Spleen (tissue), 11 donors: ENCODE measurements at regions not wholly inside any gene's neighbourhood (a gene's known extent, or its start where the extent isn't known, plus 50 kb on each side); places are given as distances from the start of the nearest gene placed in this dataset.

Source experiments
- DNase-seq: peaks from one replicate; pipeline ENCODE4 v3.0.0-alpha.2; 2020
- H3K27ac ChIP-seq, 8 donors: fragments of 200-600 bp; sonication (generic) in 7 of 8; 1 replicate in 4 of 8; 2 replicates in 4 of 8; pipeline versions ENCODE4 v1.5.0 to v1.8.0; 2016 to 2021; ENCODE audit warnings: inconsistent platforms in 4 of 8, mild to moderate bottlenecking in 4 of 8, moderate library complexity in 1 of 8
- H3K27me3 ChIP-seq, 7 donors: fragments of 200-600 bp; sonication (generic) in 6 of 7; replicated peaks in 1 of 7; 1 replicate in 4 of 7; 2 replicates in 3 of 7; pipeline versions ENCODE4 v1.5.0 to v1.8.0; 2016 to 2021; ENCODE audit warnings: inconsistent platforms in 3 of 7, mild to moderate bottlenecking in 1 of 7
- H3K36me3 ChIP-seq, 6 donors: fragments of 200-600 bp; sonication (generic) in 5 of 6; 1 replicate in 4 of 6; 2 replicates in 2 of 6; pipeline versions ENCODE4 v1.5.0 to v1.8.0; 2016 to 2021; ENCODE audit warnings: inconsistent platforms in 2 of 6
- H3K4me1 ChIP-seq, 6 donors: fragments of 200-600 bp; sonication (generic) in 5 of 6; 1 replicate in 3 of 6; 2 replicates in 3 of 6; pipeline versions ENCODE4 v1.5.0 to v1.8.0; 2016 to 2021; ENCODE audit warnings: inconsistent platforms in 3 of 6
- H3K4me3 ChIP-seq, 8 donors: fragments of 200-600 bp; sonication (generic) in 7 of 8; 1 replicate in 4 of 8; 2 replicates in 4 of 8; pipeline versions ENCODE4 v1.5.0 to v1.8.0; 2016 to 2021; ENCODE audit warnings: inconsistent platforms in 4 of 8, mild to moderate bottlenecking in 4 of 8, moderate library complexity in 2 of 8
- H3K9me3 ChIP-seq, 8 donors: fragments of 200-600 bp; sonication (generic) in 7 of 8; 1 replicate in 4 of 8; 2 replicates in 4 of 8; pipeline versions ENCODE4 v1.5.0 to v1.8.0; 2016 to 2021; ENCODE audit warnings: inconsistent platforms in 4 of 8
- CTCF ChIP-seq, 11 experiments: fragments of 200-600 bp in 7 of 11; fragments of 450-650 bp in 4 of 11; sonication (generic) in 4 of 11; IDR thresholded peaks in 8 of 11; conservative IDR thresholded peaks in 3 of 11; 1 replicate in 7 of 11; 2 replicates in 4 of 11; pipeline versions ENCODE4 v1.4.0 to v1.8.0; 2016 to 2021; ENCODE audit warnings: antibody characterized with exemption in 11 of 11, inconsistent platforms in 4 of 11, mild to moderate bottlenecking in 1 of 11
- POLR2A ChIP-seq, 3 donors: fragments of 450-650 bp; IDR thresholded peaks; one replicate each; pipeline ENCODE4 v1.5.1; 2017; ENCODE audit warnings: antibody characterized with exemption in 3 of 3, mild to moderate bottlenecking in 1 of 3
- POLR2AphosphoS5 ChIP-seq, 3 donors: sonication (generic); formaldehyde crosslinking; IDR thresholded peaks; one replicate each; pipeline ENCODE4 v1.5.1; 2017; ENCODE audit warnings: antibody characterized with exemption in 3 of 3
- WGBS, 5 donors: extraction: QIAGEN DNeasy Blood & Tissue Kit in 3 of 5; methylation state at CpG; one replicate each; pipeline versions ENCODE4 v1.1.5 to v1.1.7; 2013 to 2018; 5-methylcytosine and 5-hydroxymethylcytosine counted together
- intact Hi-C: fragments of 100-400 bp; cut with DNase I; formaldehyde crosslinking; loops from one replicate; pipeline ENCODE4 v1.15.0; 2023; ENCODE audit warnings: low total_unique reads
- donor health status: healthy with polysubstance abuse.
- donor health status: DM: no; HTN: no; CAD: no; lungs with moderate emphysema.
- donor health status: DM: no; HTN: no; CAD: no.
- donor health status: Bipolar disorder and iron deficiency.
- donor health status: healthy.
- donor health status: DM: no; HTN: no; CAD: no.
- donor health status: DM: yes; HTN: yes; CAD: no.

GRCh38 chr22:35175392-35175791 is 81.9 kb upstream of the HMGXB4 start:
- no peaks in the 10 kb centered on the region for H3K4me1 ChIP-seq
- H3K4me3 ChIP-seq = no peak overlapping the region
- WGBS, 5 donors = 54 to 79% (median 68%) methylated on average over 2 of the region's 2 CpGs
- H3K27ac ChIP-seq = no peak overlapping the region
- peaks cover 0 to 60% (median 0%) of the 10 kb centered on the region in 7 donors for H3K27me3 ChIP-seq
- DNase-seq = no peak
- no peaks in the 10 kb centered on the region for H3K9me3 ChIP-seq
- no peaks in the 10 kb centered on the region for H3K36me3 ChIP-seq
- intact Hi-C loops = no loop called here
- TF ChIP-seq POLR2A (IDR thresholded peaks at IDR 0.05) (no peak), POLR2AphosphoS5 (IDR thresholded peaks at IDR 0.05) (no peak), CTCF (IDR thresholded peaks at IDR 0.05 in 8 of 11, conservative IDR thresholded peaks at IDR 0.05 in 3 of 11) (no peak)

DNA sequence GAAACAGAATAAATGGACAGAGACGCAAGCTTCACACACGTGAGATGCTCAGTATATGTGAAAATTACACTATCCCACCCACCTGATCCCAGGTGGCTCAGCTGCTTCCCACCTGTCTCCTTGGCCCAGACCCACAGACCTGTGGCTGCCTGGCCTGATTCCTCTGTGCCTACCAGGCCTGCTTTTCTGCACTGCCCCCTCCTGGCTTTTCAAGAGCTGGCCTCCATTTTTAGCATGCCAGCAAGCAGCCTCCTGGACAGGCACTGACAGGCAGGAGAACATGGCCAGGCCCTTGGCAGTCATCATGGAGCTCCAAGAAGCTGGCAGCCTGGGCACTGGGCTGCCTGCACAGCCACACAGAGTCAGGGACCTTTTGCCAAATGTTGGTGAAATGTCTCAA is 79.5 kb upstream of the HMGXB4 start:
- 68 to 82% (median 71%) methylated on average over 2 of the region's 2 CpGs for WGBS, 5 donors
- DNase-seq = no peak

DNA sequence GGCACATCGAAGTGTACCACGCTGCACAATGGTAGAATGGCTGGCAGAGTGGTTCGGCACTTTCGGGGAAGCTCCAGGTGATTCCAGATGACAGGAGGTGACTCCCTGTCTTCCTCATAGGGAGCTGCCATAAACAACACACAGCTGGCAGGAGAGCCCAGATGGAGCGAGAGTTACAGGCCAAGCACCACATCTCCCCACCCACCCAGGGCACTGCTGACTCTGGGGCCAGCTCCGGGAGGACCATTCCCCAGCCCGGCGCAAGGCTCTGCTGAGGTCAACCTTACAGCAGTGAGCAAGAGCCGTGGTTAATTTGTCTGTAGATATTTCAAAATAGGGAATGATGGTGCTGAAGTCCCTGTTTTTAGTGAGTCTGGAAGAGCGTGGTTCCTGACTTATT is 78.8 kb upstream of the HMGXB4 start:
- Histone ChIP-seq H3K9me3 (peaks cover 0 to 7% (median 0%) of the 10 kb centered on the region in 8 donors), H3K4me1 (no peaks in the 10 kb centered on the region), H3K27ac (no peak overlapping the region), H3K27me3 (peaks cover 0 to 32% (median 0%) of the 10 kb centered on the region in 7 donors), H3K36me3 (no peaks in the 10 kb centered on the region), H3K4me3 (no peak overlapping the region)
- 90 to 95% (median 94%) methylated on average over 6 to 10 of the region's 10 CpGs for WGBS, 5 donors
- TF ChIP-seq CTCF (IDR thresholded peaks at IDR 0.05 in 8 of 11, conservative IDR thresholded peaks at IDR 0.05 in 3 of 11) (no peak), POLR2AphosphoS5 (IDR thresholded peaks at IDR 0.05) (no peak), POLR2A (IDR thresholded peaks at IDR 0.05) (no peak)
- DNase-seq = no peak
- intact Hi-C loops = no loop called here

More for the DNA sequence above, 79.5 kb upstream of the HMGXB4 start:
- H3K27ac ChIP-seq = no peak overlapping the region
- H3K27me3 ChIP-seq = peaks cover 0 to 38% (median 0%) of the 10 kb centered on the region in 7 donors
- H3K4me1 ChIP-seq = no peaks in the 10 kb centered on the region
- no peak overlapping the region for H3K4me3 ChIP-seq
- no peaks in the 10 kb centered on the region for H3K36me3 ChIP-seq
- intact Hi-C loops = no loop called here
- no peak for TF ChIP-seq CTCF (IDR thresholded peaks at IDR 0.05 in 8 of 11, conservative IDR thresholded peaks at IDR 0.05 in 3 of 11)
- TF ChIP-seq POLR2A (IDR thresholded peaks at IDR 0.05) = no peak
- no peak for TF ChIP-seq POLR2AphosphoS5 (IDR thresholded peaks at IDR 0.05)
- peaks cover 0 to 6% (median 0%) of the 10 kb centered on the region in 8 donors for H3K9me3 ChIP-seq

- H3K27ac ChIP-seq = no peak overlapping the region
- H3K27me3 ChIP-seq = peaks cover 0 to under 1% (median 0%) of the 10 kb centered on the region in 7 donors
- H3K4me3 ChIP-seq = no peak overlapping the region
- H3K36me3 ChIP-seq = no peaks in the 10 kb centered on the region
- TF ChIP-seq CTCF (IDR thresholded peaks at IDR 0.05 in 8 of 11, conservative IDR thresholded peaks at IDR 0.05 in 3 of 11) (no peak), POLR2A (IDR thresholded peaks at IDR 0.05) (no peak), POLR2AphosphoS5 (IDR thresholded peaks at IDR 0.05) (no peak)
- WGBS, 5 donors = 44 to 74% (median 48%) methylated on average over 2 of the region's 2 CpGs
- H3K9me3 ChIP-seq = peaks cover 0 to 26% (median 15%) of the 10 kb centered on the region in 8 donors
- intact Hi-C loops = no loop called here
- H3K4me1 ChIP-seq = no peaks in the 10 kb centered on the region
- DNase-seq = no peak
Measured at GRCh38 chr22:35183917-35184316, 73.4 kb upstream of the HMGXB4 start.
